Thyroid gland (tissue), 4 donors: ENCODE measurements at regions not wholly inside any gene's neighbourhood (a gene's known extent, or its start where the extent isn't known, plus 50 kb on each side); places are given as distances from the start of the nearest gene placed in this dataset.

Experiments
- DNase-seq, 2 donors: peaks; one replicate each; pipeline ENCODE4 v3.0.0-alpha.2; 2019
- H3K27ac ChIP-seq, 3 donors: fragments of 200-600 bp; sonication (generic); 1 replicate in 2 of 3; 2 replicates in 1 of 3; pipeline ENCODE4 v1.5.1; 2016 to 2019; ENCODE audit warnings: mild to moderate bottlenecking in 1 of 3, moderate library complexity in 1 of 3
- H3K27me3 ChIP-seq: fragments of 200-600 bp; sonication (generic); one replicate; pipeline ENCODE4 v1.5.1; 2019
- H3K36me3 ChIP-seq, 2 donors: fragments of 200-600 bp; sonication (generic); one replicate each; pipeline ENCODE4 v1.5.1; 2016 to 2019
- H3K4me1 ChIP-seq, 2 donors: fragments of 200-600 bp; sonication (generic); one replicate each; pipeline ENCODE4 v1.5.1; 2017 to 2019
- H3K4me3 ChIP-seq, 3 donors: fragments of 200-600 bp; sonication (generic); replicated peaks in 1 of 3; 1 replicate in 2 of 3; 2 replicates in 1 of 3; pipeline ENCODE4 v1.5.1; 2016; ENCODE audit warnings: mild to moderate bottlenecking in 1 of 3
- H3K9me3 ChIP-seq: fragments of 200-600 bp; sonication (generic); one replicate; pipeline ENCODE4 v1.5.1; 2017
- POLR2A ChIP-seq, 2 donors: fragments of 450-650 bp; IDR thresholded peaks; one replicate each; pipeline ENCODE4 v1.6.1; 2017; ENCODE audit warnings: antibody characterized with exemption in 2 of 2, mild to moderate bottlenecking in 2 of 2, moderate library complexity in 1 of 2
- WGBS, 2 donors: methylation state at CpG; one replicate each; pipeline ENCODE4 v1.1.5; 2017; 5-methylcytosine and 5-hydroxymethylcytosine counted together
- intact Hi-C: fragments of 100-400 bp; cut with DNase I; formaldehyde crosslinking; loops from one replicate; pipeline ENCODE4 v1.15.1; 2023
- TF ChIP-seq, protein P1 (sequence below), 6 experiments: fragments of 200-600 bp in 3 of 6; fragments of 450-650 bp in 3 of 6; sonication (generic) in 3 of 6; IDR thresholded peaks; one replicate each; pipeline ENCODE4 v1.5.1; 2016 to 2019; ENCODE audit warnings: antibody characterized with exemption in 6 of 6, mild to moderate bottlenecking in 2 of 6, inconsistent platforms in 1 of 6, moderate library complexity in 1 of 6

DNA sequence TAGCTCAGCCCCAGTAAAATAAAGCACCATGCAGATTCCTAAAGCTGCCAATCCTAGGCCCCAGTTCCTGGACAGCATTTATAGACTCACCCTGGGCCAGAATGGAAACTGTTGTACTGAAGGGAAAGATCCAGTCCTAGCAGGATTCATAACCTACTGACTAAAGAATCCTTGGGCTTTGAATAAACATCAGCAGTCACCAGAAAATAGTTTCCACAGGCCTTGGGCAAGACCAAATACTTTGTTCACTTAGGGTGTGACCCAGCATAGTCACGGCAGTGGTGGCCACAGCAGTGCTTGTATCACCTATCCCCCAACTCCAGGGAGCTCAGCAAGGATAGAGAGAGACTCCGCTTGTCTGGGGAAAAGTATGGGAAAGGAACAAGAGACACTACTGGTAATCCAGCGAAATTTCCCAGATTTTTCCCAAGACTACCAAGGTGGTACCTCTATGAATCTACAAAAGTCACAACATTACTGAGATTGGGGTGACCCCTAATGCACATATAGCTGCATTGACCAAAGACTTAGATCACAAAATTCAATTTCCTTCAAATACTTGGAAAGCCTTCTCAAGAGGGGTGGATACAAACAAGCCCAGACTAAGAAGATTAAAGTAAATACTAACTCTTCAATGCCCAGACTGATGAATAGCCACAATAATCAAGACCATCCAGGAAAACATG is 748.1 kb upstream of the LRATD1 start:
- no peak for DNase-seq
- 82 to 83% methylated on average over 3 of the region's 3 CpGs for WGBS, 2 donors
- Histone ChIP-seq H3K27me3 (no peaks in the 10 kb centered on the region), H3K9me3 (no peaks in the 10 kb centered on the region), H3K27ac (no peak overlapping the region), H3K4me3 (no peak overlapping the region), H3K4me1 (no peaks in the 10 kb centered on the region), H3K36me3 (no peaks in the 10 kb centered on the region)
- intact Hi-C loops = no loop called here
- TF ChIP-seq, protein P1, sequence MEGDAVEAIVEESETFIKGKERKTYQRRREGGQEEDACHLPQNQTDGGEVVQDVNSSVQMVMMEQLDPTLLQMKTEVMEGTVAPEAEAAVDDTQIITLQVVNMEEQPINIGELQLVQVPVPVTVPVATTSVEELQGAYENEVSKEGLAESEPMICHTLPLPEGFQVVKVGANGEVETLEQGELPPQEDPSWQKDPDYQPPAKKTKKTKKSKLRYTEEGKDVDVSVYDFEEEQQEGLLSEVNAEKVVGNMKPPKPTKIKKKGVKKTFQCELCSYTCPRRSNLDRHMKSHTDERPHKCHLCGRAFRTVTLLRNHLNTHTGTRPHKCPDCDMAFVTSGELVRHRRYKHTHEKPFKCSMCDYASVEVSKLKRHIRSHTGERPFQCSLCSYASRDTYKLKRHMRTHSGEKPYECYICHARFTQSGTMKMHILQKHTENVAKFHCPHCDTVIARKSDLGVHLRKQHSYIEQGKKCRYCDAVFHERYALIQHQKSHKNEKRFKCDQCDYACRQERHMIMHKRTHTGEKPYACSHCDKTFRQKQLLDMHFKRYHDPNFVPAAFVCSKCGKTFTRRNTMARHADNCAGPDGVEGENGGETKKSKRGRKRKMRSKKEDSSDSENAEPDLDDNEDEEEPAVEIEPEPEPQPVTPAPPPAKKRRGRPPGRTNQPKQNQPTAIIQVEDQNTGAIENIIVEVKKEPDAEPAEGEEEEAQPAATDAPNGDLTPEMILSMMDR (IDR thresholded peaks at IDR 0.05) = no peak
- no peak for TF ChIP-seq POLR2A (IDR thresholded peaks at IDR 0.05)

GRCh38 chr2:13901526-13901925 is 731.0 kb upstream of the LRATD1 start:
- Histone ChIP-seq H3K27ac (no peak overlapping the region), H3K4me3 (no peak overlapping the region), H3K9me3 (no peaks in the 10 kb centered on the region), H3K27me3 (no peaks in the 10 kb centered on the region), H3K36me3 (no peaks in the 10 kb centered on the region), H3K4me1 (no peaks in the 10 kb centered on the region)
- no peak for DNase-seq
- TF ChIP-seq POLR2A (IDR thresholded peaks at IDR 0.05) = no peak
- TF ChIP-seq, protein P1 (IDR thresholded peaks at IDR 0.05) = no peak
- 90 to 98% methylated on average over 1 of the region's 1 CpG for WGBS, 2 donors
- intact Hi-C loops = no loop called here

DNA sequence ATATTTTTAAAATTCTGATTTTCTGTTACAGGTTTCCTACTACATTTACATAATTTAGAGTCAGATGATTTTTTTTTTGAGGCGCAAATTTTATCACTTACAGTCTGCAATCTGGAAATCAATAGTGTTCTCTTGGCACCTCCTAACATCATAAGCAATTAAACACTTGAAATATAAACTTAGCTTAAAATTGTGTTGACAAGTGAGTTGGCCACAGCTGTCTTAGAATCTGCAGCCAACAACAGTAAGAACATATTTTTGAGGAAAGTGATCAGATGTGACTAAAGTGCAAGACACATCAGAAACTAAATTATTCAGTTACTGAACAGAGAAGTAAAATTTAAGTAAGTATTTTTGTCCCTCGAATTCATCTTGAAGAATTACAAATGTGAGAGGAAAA is 726.7 kb upstream of the LRATD1 start:
- H3K36me3 ChIP-seq = no peaks in the 10 kb centered on the region
- 80 to 81% methylated on average over 2 of the region's 2 CpGs for WGBS, 2 donors
- intact Hi-C loops = no loop called here

GRCh38 chr2:13916066-13916465 is 716.5 kb upstream of the LRATD1 start:
- intact Hi-C loops = no loop called here

More for the DNA sequence above, 726.7 kb upstream of the LRATD1 start:
- Histone ChIP-seq H3K9me3 (no peaks in the 10 kb centered on the region), H3K4me3 (no peak overlapping the region), H3K4me1 (no peaks in the 10 kb centered on the region), H3K27ac (no peak overlapping the region), H3K27me3 (no peaks in the 10 kb centered on the region)
- no peak for DNase-seq
- TF ChIP-seq, protein P1 (IDR thresholded peaks at IDR 0.05) = no peak
- TF ChIP-seq POLR2A (IDR thresholded peaks at IDR 0.05) = no peak

GRCh38 chr2:13917958-13918357 is 714.6 kb upstream of the LRATD1 start:
- intact Hi-C loops = no loop called here
- no peak for TF ChIP-seq POLR2A (IDR thresholded peaks at IDR 0.05)
- H3K27me3 ChIP-seq = no peaks in the 10 kb centered on the region
- no peak for DNase-seq
- no peak overlapping the region for H3K27ac ChIP-seq
- no peaks in the 10 kb centered on the region for H3K36me3 ChIP-seq
- WGBS, 2 donors = 67 to 80% methylated on average over 1 of the region's 1 CpG
- H3K4me3 ChIP-seq = no peak overlapping the region
- H3K4me1 ChIP-seq = no peaks in the 10 kb centered on the region
- H3K9me3 ChIP-seq = no peaks in the 10 kb centered on the region

More at GRCh38 chr2:13916066-13916465, 716.5 kb upstream of the LRATD1 start:
- no peak overlapping the region for H3K4me3 ChIP-seq
- no peaks in the 10 kb centered on the region for H3K9me3 ChIP-seq
- no peak for TF ChIP-seq POLR2A (IDR thresholded peaks at IDR 0.05)
- TF ChIP-seq, protein P1 (IDR thresholded peaks at IDR 0.05) = no peak
- no peaks in the 10 kb centered on the region for H3K27me3 ChIP-seq
- H3K27ac ChIP-seq = no peak overlapping the region
- DNase-seq = no peak
- no peaks in the 10 kb centered on the region for H3K36me3 ChIP-seq
- 60 to 77% methylated on average over 2 of the region's 2 CpGs for WGBS, 2 donors
- no peaks in the 10 kb centered on the region for H3K4me1 ChIP-seq
